Uterus (tissue), 3 donors: ENCODE measurements at regions not wholly inside any gene's neighbourhood (a gene's known extent, or its start where the extent isn't known, plus 50 kb on each side); places are given as distances from the start of the nearest gene placed in this dataset.

Experiments
- DNase-seq, 2 donors: peaks; one replicate each; pipeline ENCODE4 v3.0.0-alpha.2; 2019 to 2020
- H3K27ac ChIP-seq, 2 donors: fragments of 200-600 bp; sonication (generic); 1 replicate in 1 of 2; 2 replicates in 1 of 2; pipeline ENCODE4 v1.5.1; 2016 to 2018
- H3K27me3 ChIP-seq, 2 donors: fragments of 200-600 bp; sonication (generic); one replicate each; pipeline ENCODE4 v1.5.1; 2018 to 2019; ENCODE audit warnings: control low read depth in 1 of 2
- H3K36me3 ChIP-seq, 2 donors: fragments of 200-600 bp; sonication (generic); one replicate each; pipeline ENCODE4 v1.5.1; 2019; ENCODE audit warnings: control low read depth in 1 of 2
- H3K4me1 ChIP-seq, 2 donors: fragments of 200-600 bp; sonication (generic); one replicate each; pipeline ENCODE4 v1.5.1; 2018 to 2019; ENCODE audit warnings: control low read depth in 1 of 2
- H3K4me3 ChIP-seq, 2 donors: fragments of 200-600 bp; sonication (generic); 1 replicate in 1 of 2; 2 replicates in 1 of 2; pipeline ENCODE4 v1.5.1; 2018 to 2019; ENCODE audit warnings: mild to moderate bottlenecking in 1 of 2
- H3K9me3 ChIP-seq, 2 donors: fragments of 200-600 bp; sonication (generic); one replicate each; pipeline ENCODE4 v1.5.1; 2019; ENCODE audit warnings: control low read depth in 1 of 2
- CTCF ChIP-seq, 4 experiments: fragments of 200-600 bp in 2 of 4; fragments of 450-650 bp in 2 of 4; sonication (generic) in 2 of 4; IDR thresholded peaks; one replicate each; pipeline ENCODE4 v1.5.1; 2016 to 2019; ENCODE audit warnings: antibody characterized with exemption in 4 of 4, mild to moderate bottlenecking in 2 of 4, moderate library complexity in 1 of 4
- POLR2A ChIP-seq, 2 donors: fragments of 450-650 bp; IDR thresholded peaks; one replicate each; pipeline ENCODE4 v1.6.1; 2016; ENCODE audit warnings: antibody characterized with exemption in 2 of 2, mild to moderate bottlenecking in 1 of 2, moderate library complexity in 1 of 2
- intact Hi-C: fragments of 100-400 bp; cut with DNase I; formaldehyde crosslinking; loops from one replicate; pipeline ENCODE4 v1.15.1; 2023; ENCODE audit warnings: low total_unique reads
- donor health status: DM: yes; HTN: yes; CAD: no.

- H3K27me3 ChIP-seq, result no peaks in the 10 kb centered on the region
- H3K36me3 ChIP-seq, result no peaks in the 10 kb centered on the region
- H3K27ac ChIP-seq, result no peak overlapping the region
- TF ChIP-seq CTCF (IDR thresholded peaks at IDR 0.05), result no peak
- TF ChIP-seq POLR2A (IDR thresholded peaks at IDR 0.05), result no peak
- no peak for DNase-seq
- intact Hi-C loops, result no loop called here
- no peaks in the 10 kb centered on the region for H3K9me3 ChIP-seq
- no peaks in the 10 kb centered on the region for H3K4me1 ChIP-seq
- no peak overlapping the region for H3K4me3 ChIP-seq
These were observed 547.8 kb upstream of the POU3F2 start for GRCh38 chr6:98286620-98287019.

- intact Hi-C loops, result no loop called here
- no peak for DNase-seq
- H3K27me3 ChIP-seq, result no peaks in the 10 kb centered on the region
- no peaks in the 10 kb centered on the region for H3K9me3 ChIP-seq
- H3K36me3 ChIP-seq, result no peaks in the 10 kb centered on the region
- TF ChIP-seq POLR2A (IDR thresholded peaks at IDR 0.05) (no peak), CTCF (IDR thresholded peaks at IDR 0.05) (no peak)
- H3K4me3 ChIP-seq, result no peak overlapping the region
- no peaks in the 10 kb centered on the region for H3K4me1 ChIP-seq
- no peak overlapping the region for H3K27ac ChIP-seq
These were observed 546.5 kb upstream of the POU3F2 start for GRCh38 chr6:98287876-98288275.

GRCh38 chr6:98292810-98293209 lies 541.6 kb upstream of the POU3F2 start:
- H3K9me3 ChIP-seq, result no peaks in the 10 kb centered on the region
- H3K27ac ChIP-seq, result no peak overlapping the region
- no peak overlapping the region for H3K4me3 ChIP-seq
- H3K36me3 ChIP-seq, result no peaks in the 10 kb centered on the region
- TF ChIP-seq CTCF (IDR thresholded peaks at IDR 0.05), result no peak
- no peak for DNase-seq
- H3K27me3 ChIP-seq, result no peaks in the 10 kb centered on the region
- intact Hi-C loops, result no loop called here
- H3K4me1 ChIP-seq, result no peaks in the 10 kb centered on the region

GRCh38 chr6:98295515-98296175 lies 538.7 kb upstream of the POU3F2 start:
- H3K4me3 ChIP-seq, result no peak overlapping the region
- DNase-seq, result no peak
- no peak for TF ChIP-seq CTCF (IDR thresholded peaks at IDR 0.05)
- no peak for TF ChIP-seq POLR2A (IDR thresholded peaks at IDR 0.05)
- H3K9me3 ChIP-seq, result no peaks in the 10 kb centered on the region
- H3K27me3 ChIP-seq, result no peaks in the 10 kb centered on the region
- intact Hi-C loops, result no loop called here
- no peaks in the 10 kb centered on the region for H3K4me1 ChIP-seq
- H3K36me3 ChIP-seq, result no peaks in the 10 kb centered on the region
- H3K27ac ChIP-seq, result no peak overlapping the region

- H3K36me3 ChIP-seq, result no peaks in the 10 kb centered on the region
- H3K4me3 ChIP-seq, result no peak overlapping the region
- no peaks in the 10 kb centered on the region for H3K27me3 ChIP-seq
- H3K9me3 ChIP-seq, result no peaks in the 10 kb centered on the region
- no peak overlapping the region for H3K27ac ChIP-seq
- intact Hi-C loops, result no loop called here
- TF ChIP-seq CTCF (IDR thresholded peaks at IDR 0.05), result no peak
- TF ChIP-seq POLR2A (IDR thresholded peaks at IDR 0.05), result no peak
- no peaks in the 10 kb centered on the region for H3K4me1 ChIP-seq
- no peak for DNase-seq
These were observed 525.8 kb upstream of the POU3F2 start for GRCh38 chr6:98308564-98308963.
